HL-60 (cell line): ENCODE measurements at regions not wholly inside any gene's neighbourhood (a gene's known extent, or its start where the extent isn't known, plus 50 kb on each side); places are given as distances from the start of the nearest gene placed in this dataset.

ENCODE experiments used
- GABPA ChIP-seq: IDR thresholded peaks from 2 replicates; pipeline ENCODE4 v1.6.1; 2012; ENCODE audit warnings: low read depth
- POLR2AphosphoS5 ChIP-seq: IDR thresholded peaks from 2 replicates; pipeline ENCODE4 v1.6.1; 2012; ENCODE audit warnings: low read depth
- REST ChIP-seq: IDR thresholded peaks from 2 replicates; pipeline ENCODE4 v1.6.1; 2012; ENCODE audit warnings: low read depth; ENCODE audit not compliant: insufficient replicate concordance
- SPI1 ChIP-seq: IDR thresholded peaks from 2 replicates; pipeline ENCODE4 v1.6.1; 2012; ENCODE audit warnings: low read depth, mild to moderate bottlenecking, borderline replicate concordance
- TF ChIP-seq, protein P1 (sequence below): IDR thresholded peaks from one replicate; pipeline ENCODE4 v1.5.1; 2011; ENCODE audit warnings: low read length, control low read depth, inconsistent platforms; ENCODE audit not compliant: insufficient read depth

DNA sequence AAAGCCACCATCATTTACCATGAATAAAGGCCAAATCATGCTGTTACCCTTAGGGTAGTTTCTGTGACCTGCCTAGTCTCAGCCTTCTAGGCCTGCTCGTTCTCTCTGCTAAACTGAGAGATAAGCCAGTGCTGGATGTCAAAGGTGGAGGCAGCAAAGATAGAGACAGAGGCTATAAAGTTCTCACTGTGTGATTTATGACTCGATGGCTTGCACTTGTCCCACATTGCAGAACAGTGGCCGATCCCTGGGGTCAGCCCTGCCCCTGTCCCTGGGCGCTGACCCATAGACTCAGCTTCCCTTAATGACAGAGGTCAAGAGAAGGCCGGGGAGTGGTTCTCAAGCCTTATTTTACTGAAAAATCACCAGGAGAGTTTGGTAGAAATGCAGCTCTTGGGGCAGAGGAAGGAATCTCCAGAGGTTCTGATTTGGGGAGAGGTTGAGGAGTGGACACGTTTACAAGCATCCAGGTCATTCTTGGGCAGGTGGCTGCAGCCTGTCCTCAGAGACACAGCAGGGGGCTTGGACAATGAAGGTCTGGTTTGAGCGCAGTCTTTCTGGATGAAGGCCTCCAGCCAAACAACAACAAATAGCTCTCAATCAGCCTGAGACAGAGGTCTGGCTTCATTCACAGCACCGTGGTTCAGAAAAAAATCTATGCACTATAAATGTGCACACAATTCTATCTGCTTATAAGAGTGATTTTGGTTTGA, 143.5 kb downstream of the ACKR3 start:
- TF ChIP-seq, protein P1, sequence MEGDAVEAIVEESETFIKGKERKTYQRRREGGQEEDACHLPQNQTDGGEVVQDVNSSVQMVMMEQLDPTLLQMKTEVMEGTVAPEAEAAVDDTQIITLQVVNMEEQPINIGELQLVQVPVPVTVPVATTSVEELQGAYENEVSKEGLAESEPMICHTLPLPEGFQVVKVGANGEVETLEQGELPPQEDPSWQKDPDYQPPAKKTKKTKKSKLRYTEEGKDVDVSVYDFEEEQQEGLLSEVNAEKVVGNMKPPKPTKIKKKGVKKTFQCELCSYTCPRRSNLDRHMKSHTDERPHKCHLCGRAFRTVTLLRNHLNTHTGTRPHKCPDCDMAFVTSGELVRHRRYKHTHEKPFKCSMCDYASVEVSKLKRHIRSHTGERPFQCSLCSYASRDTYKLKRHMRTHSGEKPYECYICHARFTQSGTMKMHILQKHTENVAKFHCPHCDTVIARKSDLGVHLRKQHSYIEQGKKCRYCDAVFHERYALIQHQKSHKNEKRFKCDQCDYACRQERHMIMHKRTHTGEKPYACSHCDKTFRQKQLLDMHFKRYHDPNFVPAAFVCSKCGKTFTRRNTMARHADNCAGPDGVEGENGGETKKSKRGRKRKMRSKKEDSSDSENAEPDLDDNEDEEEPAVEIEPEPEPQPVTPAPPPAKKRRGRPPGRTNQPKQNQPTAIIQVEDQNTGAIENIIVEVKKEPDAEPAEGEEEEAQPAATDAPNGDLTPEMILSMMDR: no peak
- TF ChIP-seq REST (no peak), GABPA (no peak), POLR2AphosphoS5 (no peak), SPI1 (no peak)
